ENCODE measurements at regions not wholly inside any gene's neighbourhood (a gene's known extent, or its start where the extent isn't known, plus 50 kb on each side); places are given as distances from the start of the nearest gene placed in this dataset.

- no peak for DNase-seq (ENCODE audit: low spot score)
These were observed 108.4 kb downstream of the LSM3 start for GRCh38 chr3:14286887-14287500.

- no peak for DNase-seq (ENCODE audit: low spot score)
These were observed 109.7 kb downstream of the LSM3 start for GRCh38 chr3:14288177-14288788.

DNA sequence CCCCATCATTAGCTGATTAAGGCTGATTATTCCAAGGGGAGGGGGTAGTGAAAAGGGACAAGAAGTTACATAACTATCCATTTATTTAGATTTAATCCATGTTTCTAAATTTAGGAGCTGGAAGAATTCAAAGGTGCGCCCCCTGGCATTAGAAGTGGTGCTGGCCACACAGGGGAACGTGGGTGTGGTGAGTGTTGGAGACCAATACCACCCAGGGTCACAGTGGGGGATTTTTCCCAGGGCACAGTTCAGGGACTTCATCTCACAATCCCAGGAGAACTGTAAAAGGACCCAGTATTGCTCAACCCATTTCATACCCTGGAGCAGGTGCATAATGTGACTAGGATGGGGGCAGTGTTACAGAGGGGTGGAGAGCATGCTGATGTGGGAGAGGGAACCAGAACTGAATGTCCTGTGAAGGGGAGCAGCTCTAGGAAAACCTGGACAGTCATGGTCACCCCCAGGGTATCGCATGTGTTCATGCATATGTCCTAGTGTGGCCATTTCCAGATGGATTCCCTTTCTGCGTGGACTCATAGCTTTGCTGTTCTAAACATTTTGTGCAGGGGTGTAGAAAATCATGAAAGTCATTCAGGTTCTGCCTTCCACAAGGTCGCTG is 110.3 kb downstream of the LSM3 start:
- DNase-seq (ENCODE audit: low spot score): no peak

DNA sequence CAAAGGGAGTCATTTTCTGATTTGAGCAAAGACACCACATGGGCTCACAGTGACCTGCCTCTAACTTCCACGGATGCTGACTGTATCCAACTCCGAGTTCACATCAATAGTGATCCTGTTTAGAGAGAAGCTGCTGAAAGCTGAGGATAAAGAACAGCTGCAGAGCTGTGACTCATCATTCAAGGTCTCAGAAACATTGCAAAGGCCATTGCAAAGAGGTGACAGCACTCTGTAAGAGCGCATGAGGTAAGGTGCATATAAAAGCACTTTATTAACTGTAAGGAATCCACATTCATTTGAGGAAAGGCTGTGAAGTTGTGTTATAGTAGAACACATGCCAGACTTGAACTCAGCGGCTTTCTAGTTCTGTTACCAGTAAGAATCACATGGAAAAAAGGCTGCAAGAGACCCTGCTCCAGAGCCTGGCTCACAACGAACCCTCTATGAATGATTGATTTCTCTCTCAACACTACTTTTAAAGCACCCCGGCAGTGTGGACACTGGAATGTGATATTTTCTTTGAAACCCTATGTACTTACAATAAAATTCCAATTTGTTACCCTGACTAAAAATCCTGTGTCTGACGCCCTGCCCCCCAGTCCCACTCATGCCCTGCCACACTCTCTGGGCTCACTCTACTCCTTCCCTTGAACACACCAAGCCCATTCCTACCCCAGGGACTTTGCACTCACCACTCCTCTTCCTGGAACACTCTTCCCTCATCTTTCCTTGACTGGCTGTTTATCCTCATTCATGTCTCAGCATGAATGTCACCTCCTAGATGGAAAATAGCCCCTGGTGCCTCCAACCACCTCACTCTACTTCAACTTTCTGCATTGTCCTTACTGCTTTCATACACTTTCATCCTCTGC is 111.2 kb downstream of the LSM3 start:
- DNase-seq (ENCODE audit: low spot score): no peak

- DNase-seq (ENCODE audit: low spot score): no peak
These were observed 111.6 kb upstream of the SLC6A6 start for GRCh38 chr3:14290631-14291385.

- DNase-seq (ENCODE audit: low spot score): no peak
These were observed 107.4 kb upstream of the SLC6A6 start for GRCh38 chr3:14295037-14295436.

GRCh38 chr3:14295801-14296200 is 106.6 kb upstream of the SLC6A6 start:
- no peak for DNase-seq (ENCODE audit: low spot score)

DNA sequence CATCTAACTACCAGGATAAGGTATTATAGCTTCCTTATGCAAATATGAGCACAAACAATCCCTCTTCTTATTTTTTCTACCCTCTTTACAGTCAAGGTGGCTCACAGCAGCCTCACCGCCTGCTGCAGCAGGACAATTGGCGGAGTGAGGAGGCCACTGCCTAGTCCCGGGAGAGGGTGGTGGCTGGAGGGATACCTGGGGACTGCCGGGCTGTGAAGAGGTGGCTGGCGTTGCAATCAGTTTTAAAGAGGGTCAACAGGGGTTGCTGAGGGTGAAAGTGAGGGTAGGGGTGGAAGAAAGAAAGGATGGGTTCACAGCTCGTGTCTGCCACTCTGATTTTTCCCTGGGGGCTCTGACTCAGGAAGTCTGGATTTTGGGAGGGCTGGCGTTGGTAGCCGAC is 105.1 kb upstream of the SLC6A6 start:
- DNase-seq (ENCODE audit: low spot score): no peak

DNA sequence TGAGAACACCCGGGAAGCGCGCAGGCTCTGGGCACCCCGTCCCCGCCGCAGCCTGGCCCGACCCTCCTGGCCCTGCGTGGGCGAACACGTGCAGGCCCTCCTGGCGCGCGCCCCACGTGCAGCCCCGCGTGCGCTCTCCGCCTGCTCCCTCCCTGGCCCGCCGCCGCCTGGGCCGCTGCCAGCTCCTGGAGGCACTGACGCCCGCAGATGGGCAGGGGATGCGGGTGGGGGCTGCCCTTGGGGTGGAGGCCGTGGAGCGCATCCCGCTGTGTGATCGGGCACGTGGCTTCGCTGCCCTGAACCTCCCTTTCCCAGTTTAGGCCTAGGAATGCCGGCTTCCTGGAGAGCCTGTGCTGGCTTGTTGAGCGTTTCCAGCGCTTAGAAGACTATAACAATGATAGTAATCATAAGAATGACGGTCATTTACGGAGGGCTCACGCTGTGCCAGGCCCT is 104.6 kb upstream of the SLC6A6 start:
- DNase-seq (ENCODE audit: low spot score): no peak

- DNase-seq (ENCODE audit: low spot score): no peak
These were observed 104.0 kb upstream of the SLC6A6 start for GRCh38 chr3:14298442-14298841.

DNA sequence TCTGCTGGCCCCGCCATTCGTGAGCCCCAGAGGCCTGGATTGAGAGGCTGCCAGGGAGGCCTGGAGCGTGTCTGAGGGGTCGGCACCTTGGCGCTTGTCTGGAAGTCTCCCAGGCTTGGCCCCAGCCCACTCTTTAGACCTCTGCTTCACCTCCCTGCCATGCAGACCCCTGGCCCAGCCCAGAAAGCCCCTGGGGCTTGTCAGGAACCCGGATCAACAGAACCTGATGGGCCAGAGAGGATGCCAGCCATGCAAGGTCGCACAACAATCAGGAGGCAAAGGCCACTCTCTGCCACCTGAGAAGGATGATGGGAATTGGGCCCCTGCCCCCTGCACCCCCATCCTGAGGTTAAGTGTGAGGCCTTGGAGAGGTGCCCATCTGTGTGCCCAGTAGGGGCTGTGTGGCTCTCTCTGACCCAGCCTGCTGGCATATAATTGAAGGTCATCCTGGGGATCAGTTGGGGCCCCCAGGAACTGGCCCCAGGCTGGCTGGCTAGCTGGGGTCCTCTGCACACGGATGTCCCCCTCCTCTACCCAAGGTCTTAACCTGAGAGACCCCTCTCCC is 103.3 kb upstream of the SLC6A6 start:
- DNase-seq (ENCODE audit: low spot score): no peak

DNA sequence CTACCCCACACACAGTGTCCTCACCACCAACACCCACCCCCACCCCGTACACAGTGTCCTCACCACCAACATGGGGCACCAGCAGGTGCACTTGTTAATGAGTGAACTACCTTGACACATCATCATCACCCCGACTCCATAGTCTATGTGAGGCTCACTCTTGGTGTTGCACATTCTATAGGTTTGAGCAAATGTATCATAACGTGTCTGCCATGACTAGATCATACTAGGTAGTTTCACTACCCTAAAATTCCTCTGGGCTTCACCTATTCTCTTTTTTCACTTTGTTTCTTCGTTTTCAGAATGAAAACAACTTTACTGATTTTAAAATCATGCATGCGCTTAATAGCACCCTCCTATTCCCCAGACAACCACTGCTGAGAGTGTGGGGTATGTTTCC is 102.6 kb upstream of the SLC6A6 start:
- DNase-seq (ENCODE audit: low spot score): no peak

DNA sequence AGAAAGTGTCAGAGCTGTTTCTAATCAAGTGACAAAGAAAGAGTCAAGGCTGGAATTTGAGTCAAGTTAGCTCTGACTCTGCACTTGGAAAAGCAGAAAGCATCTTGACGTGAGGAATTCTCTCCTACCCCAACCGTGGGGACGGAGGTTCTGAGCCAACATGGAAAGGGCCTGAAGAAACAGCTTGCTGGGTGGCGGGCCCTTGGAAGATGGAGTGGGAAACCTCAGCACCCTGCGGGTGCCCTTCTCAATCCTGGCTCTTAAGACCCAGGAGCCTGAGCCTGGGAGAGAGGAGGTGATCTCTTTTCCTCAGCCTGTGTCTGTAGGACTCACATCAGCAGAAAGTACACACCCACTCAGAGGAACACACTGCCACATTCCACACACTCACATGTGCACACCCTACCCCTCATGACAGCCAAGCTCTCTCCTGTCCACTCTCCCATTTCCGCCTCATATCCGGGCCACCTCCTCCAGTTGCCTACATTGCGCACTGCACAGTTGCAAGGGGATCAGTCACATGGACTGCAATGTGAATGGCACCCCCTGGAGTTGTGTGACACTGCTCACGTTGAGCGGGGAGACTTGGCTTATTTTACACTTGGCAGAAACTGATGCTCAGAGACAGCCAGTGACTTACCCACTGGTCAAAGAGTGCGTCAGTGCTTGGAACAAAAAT is 101.5 kb upstream of the SLC6A6 start:
- no peak for DNase-seq (ENCODE audit: low spot score)

GRCh38 chr3:14301558-14301957 is 100.8 kb upstream of the SLC6A6 start:
- DNase-seq (ENCODE audit: low spot score): no peak

GRCh38 chr3:14303336-14304100 is 98.9 kb upstream of the SLC6A6 start:
- DNase-seq (ENCODE audit: low spot score): no peak

DNA sequence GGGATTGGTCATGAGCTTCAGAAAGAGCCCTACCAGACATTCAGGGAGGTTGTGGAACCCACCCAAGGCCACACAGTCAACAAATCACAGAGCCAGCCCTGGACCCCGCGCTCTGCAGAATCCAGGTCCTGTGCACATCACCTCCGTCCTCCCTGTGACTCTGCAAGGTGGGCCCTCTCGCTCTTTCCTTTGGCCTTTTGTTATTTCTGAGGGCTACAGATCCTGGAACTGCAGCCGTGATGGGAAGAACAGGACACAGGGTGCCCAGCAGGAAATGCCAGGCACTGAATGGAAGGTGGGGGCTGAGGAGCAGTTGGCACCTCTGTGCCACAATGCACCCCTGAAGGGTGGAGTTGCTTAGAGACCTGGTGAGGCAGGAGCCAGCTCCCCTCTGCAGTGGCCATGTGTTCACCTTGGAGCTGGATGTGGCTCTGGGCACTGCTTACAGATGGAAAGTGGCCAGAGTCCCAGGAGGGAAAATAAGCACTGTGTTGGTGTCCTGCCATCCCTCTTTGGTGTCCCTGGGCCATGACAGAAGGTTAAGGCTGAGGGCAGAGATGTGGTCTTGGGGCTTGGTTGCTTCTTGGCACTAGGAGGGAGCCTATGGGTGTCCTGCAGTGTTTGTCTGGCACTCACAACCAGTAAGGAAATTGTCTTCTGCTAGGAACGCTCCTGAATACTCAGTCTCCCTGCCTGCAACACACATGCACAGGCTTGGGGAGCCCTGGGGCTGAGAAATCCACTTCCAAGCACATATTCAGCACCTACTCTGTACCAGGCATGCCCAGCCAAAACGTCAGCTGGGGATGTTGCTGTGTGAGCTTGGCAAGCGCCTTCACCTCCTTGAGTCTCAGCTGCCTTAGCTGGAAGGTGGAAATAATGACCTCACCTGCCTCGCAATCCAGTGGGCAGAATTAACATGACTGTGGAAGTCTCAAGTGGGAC is 98.0 kb upstream of the SLC6A6 start:
- no peak for DNase-seq (ENCODE audit: low spot score)

DNA sequence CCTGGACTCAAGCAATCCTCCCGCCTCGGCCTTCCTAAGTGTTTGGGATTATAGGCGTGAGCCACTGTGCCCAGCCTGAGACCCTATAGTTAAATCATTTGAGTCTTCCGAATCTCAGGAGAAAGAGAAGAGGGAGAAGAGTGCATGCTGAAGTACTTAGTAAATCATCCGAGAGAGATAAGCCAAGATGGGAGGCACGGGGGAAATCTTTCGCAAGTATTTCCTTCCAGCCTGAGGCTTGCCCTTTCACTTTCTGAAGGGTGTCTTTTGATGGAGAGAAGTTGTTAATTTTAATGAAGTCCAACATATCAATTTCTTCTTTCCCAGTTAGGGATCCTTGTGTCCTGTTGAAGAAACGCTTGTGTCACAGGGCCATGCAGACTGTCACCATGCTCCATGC is 97.1 kb upstream of the SLC6A6 start:
- DNase-seq (ENCODE audit: low spot score): no peak

DNA sequence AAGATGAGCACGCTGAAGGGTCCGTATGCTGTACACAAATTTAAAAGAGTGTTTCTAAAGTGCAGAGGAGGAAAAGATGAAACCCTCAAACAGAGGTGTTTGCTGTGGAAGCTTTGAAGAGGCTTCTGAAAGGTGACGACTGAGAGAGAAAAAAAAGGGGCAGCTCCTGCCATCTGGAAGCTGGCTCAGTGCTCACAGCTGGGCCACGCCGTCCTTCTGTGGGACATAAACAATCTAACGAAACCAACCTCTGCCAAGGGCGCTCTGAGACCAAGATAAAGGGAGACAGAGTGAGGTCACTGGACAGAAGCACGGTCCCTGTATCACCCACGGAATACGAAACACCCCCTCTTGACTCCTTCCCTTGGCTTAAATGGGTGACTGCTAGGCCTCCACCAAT is 96.3 kb upstream of the SLC6A6 start:
- no peak for DNase-seq (ENCODE audit: low spot score)

DNA sequence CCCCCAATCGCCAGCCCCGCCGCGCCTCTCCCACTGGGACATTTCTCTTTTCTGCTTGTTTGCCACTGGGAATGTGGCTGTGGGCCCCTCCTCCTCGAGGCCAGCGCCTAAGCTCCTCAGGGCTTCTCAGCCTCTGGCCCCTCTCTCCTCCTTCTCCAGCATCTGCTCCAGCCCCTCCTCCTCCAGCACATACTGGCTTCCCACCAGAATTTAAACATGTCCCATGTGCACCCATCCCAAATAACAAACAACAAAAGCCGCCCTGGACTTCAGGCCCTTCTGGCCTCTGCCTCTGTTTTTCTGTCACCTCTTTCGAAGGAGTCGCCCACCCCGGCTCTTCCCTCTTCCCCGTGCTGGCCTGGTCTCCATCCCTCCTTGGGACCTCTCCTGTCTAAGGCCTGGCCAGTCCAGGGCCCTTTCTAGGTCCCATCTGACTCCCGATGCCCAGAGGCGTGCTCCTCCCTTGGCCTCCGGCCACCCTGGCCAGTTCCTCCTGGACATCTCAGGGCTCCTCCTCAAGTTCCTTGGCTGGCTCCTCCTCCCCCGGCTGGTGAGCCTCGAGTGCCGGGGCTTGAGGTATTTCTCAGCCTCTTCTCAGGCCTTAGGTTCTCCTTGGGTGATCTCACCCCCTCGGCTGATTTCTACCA is 94.6 kb upstream of the SLC6A6 start:
- DNase-seq (ENCODE audit: low spot score): no peak

All from CD4-positive, alpha-beta T cell treated with Interleukin-2 at 100 ng/mL for 4 hours (primary cell).